H1 (cell line): ENCODE measurements at regions not wholly inside any gene's neighbourhood (a gene's known extent, or its start where the extent isn't known, plus 50 kb on each side); places are given as distances from the start of the nearest gene placed in this dataset.
A peak's percentile ranks its signal among the peaks of the same experiment; 100 is the strongest.

Source experiments
- CTCF ChIA-PET: fragments of 300-600 bp; sonication (Branson Sonifier 250); formaldehyde crosslinking; loops from one replicate; lab custom pipeline; 2021; ENCODE audit not compliant: partially characterized antibody; lab: Charles Lee
- POLR2A ChIA-PET: fragments of 300-600 bp; sonication (Branson Sonifier 250); formaldehyde crosslinking; loops from one replicate; lab custom pipeline; 2021; ENCODE audit warnings: inconsistent platforms; ENCODE audit not compliant: partially characterized antibody; lab: Charles Lee
- DNase-seq, 2 experiments: peaks; one replicate each; pipeline versions ENCODE4 v3.0.0 to v3.0.0-alpha.2; 2010 to 2022; ENCODE audit warnings: low spot score in 2 of 2, low read depth in 1 of 2, mixed read lengths in 1 of 2
- FAIRE-seq: peaks from 2 replicates; lab custom pipeline; 2011; peaks lifted over from hg19 to GRCh38; lab: Jason Lieb, UNC
- H2AFZ ChIP-seq: 2 replicates; pipeline ENCODE4 v1.8.1; 2012; ENCODE audit warnings: low read length, inconsistent platforms
- H2AK5ac ChIP-seq: 2 replicates; pipeline ENCODE4 v1.6.1; 2013; ENCODE audit warnings: low read depth, low read length
- H2BK120ac ChIP-seq: replicated peaks from 2 replicates; pipeline ENCODE3; 2013; ENCODE audit warnings: low read depth, low read length, inconsistent platforms
- H2BK12ac ChIP-seq: 2 replicates; pipeline ENCODE4 v1.6.1; 2013; ENCODE audit warnings: low read depth, low read length
- H2BK15ac ChIP-seq: 2 replicates; pipeline ENCODE4 v1.6.1; 2013; ENCODE audit warnings: low read length
- H2BK20ac ChIP-seq: 2 replicates; pipeline ENCODE4 v1.6.1; 2013; ENCODE audit warnings: low read length
- H2BK5ac ChIP-seq: 2 replicates; pipeline ENCODE4 v1.6.1; 2013; ENCODE audit warnings: low read depth, low read length
- H3K14ac ChIP-seq: 2 replicates; pipeline ENCODE4 v1.6.1; 2013; ENCODE audit warnings: inconsistent platforms; ENCODE audit not compliant: insufficient read length
- H3K18ac ChIP-seq: 2 replicates; pipeline ENCODE4 v1.6.1; 2013; ENCODE audit warnings: low read length; ENCODE audit errors: extremely low read depth
- H3K23ac ChIP-seq: 2 replicates; pipeline ENCODE4 v1.6.1; 2013; ENCODE audit warnings: inconsistent platforms; ENCODE audit not compliant: insufficient read length
- H3K23me2 ChIP-seq: 2 replicates; pipeline ENCODE4 v1.6.1; 2013; ENCODE audit warnings: low read depth, low read length
- H3K27ac ChIP-seq: 2 replicates; pipeline ENCODE4 v1.6.1; 2011; ENCODE audit warnings: low read depth, low read length, inconsistent platforms
- H3K27me3 ChIP-seq, 4 experiments: replicated peaks in 1 of 4; 1 replicate in 1 of 4; 2 replicates in 3 of 4; pipeline versions ENCODE4 v1.6.1 to v1.8.1; 2011 to 2013; ENCODE audit warnings: low read length in 3 of 4, mild to moderate bottlenecking in 3 of 4, inconsistent platforms in 2 of 4, mixed read lengths in 2 of 4, moderate library complexity in 1 of 4; ENCODE audit not compliant: control insufficient read depth in 3 of 4, insufficient read depth in 3 of 4; ENCODE audit errors: extremely low read depth in 1 of 4
- H3K36me3 ChIP-seq, 4 experiments: 2 replicates each; pipeline versions ENCODE4 v1.6.1 to v1.8.1; 2011 to 2013; ENCODE audit warnings: mild to moderate bottlenecking in 4 of 4, low read length in 3 of 4, moderate library complexity in 2 of 4, control low read depth in 1 of 4, inconsistent platforms in 1 of 4; ENCODE audit not compliant: insufficient read depth in 4 of 4, control insufficient read depth in 2 of 4
- H3K4ac ChIP-seq: replicated peaks from 2 replicates; pipeline ENCODE3; 2013; ENCODE audit warnings: low read length, low read depth, mixed read lengths, inconsistent platforms; ENCODE audit not compliant: insufficient read length
- H3K4me1 ChIP-seq, 4 experiments: replicated peaks in 1 of 4; 1 replicate in 1 of 4; 2 replicates in 3 of 4; pipeline versions ENCODE4 v1.6.1 to v1.8.1; 2011 to 2013; ENCODE audit warnings: low read length in 3 of 4, inconsistent platforms in 2 of 4, mixed read lengths in 1 of 4; ENCODE audit not compliant: insufficient read depth in 4 of 4, control insufficient read depth in 3 of 4
- H3K4me2 ChIP-seq, 2 experiments: 2 replicates each; pipeline versions ENCODE4 v1.6.1 to v1.8.1; 2011 to 2013; ENCODE audit warnings: low read depth in 2 of 2, low read length in 2 of 2, control low read depth in 1 of 2, inconsistent platforms in 1 of 2, mild to moderate bottlenecking in 1 of 2; ENCODE audit not compliant: insufficient read depth in 1 of 2
- H3K4me3 ChIP-seq, 4 experiments: fragments of 200-600, 300-600 bp in 1 of 4; sonication (generic), shearing (Covaris generic), sonication (Bioruptor Twin) in 1 of 4; 2 replicates each; pipeline versions ENCODE4 v1.5.1 to v1.8.1; 2011 to 2016; ENCODE audit warnings: low read length in 4 of 4, low read depth in 3 of 4, control low read depth in 2 of 4, inconsistent platforms in 2 of 4, mild to moderate bottlenecking in 2 of 4, mixed read lengths in 1 of 4, moderate library complexity in 1 of 4; ENCODE audit not compliant: insufficient read depth in 2 of 4; ENCODE audit errors: extremely low read depth in 1 of 4
- H3K56ac ChIP-seq: replicated peaks from 2 replicates; pipeline ENCODE3; 2013; ENCODE audit warnings: low read depth, mild to moderate bottlenecking, mixed read lengths, low read length, inconsistent platforms; ENCODE audit not compliant: insufficient read length
- H3K79me1 ChIP-seq: 2 replicates; pipeline ENCODE4 v1.6.1; 2013; ENCODE audit warnings: low read depth, low read length, control low read depth
- H3K79me2 ChIP-seq, 2 experiments: 2 replicates each; pipeline versions ENCODE4 v1.6.1 to v1.8.1; 2012 to 2013; ENCODE audit warnings: low read length in 2 of 2, mild to moderate bottlenecking in 2 of 2, inconsistent platforms in 1 of 2; ENCODE audit not compliant: insufficient read depth in 2 of 2, control insufficient read depth in 1 of 2
- H3K9ac ChIP-seq, 4 experiments: replicated peaks in 1 of 4; 1 replicate in 1 of 4; 2 replicates in 3 of 4; pipeline versions ENCODE4 v1.6.1 to v1.8.1; 2011 to 2013; ENCODE audit warnings: low read depth in 3 of 4, low read length in 3 of 4, control low read depth in 2 of 4, mild to moderate bottlenecking in 2 of 4, moderate library complexity in 2 of 4, inconsistent platforms in 1 of 4; ENCODE audit errors: extremely low read depth in 1 of 4
- H3K9me3 ChIP-seq, 2 experiments: 2 replicates each; pipeline versions ENCODE4 v1.6.1 to v1.8.1; 2012 to 2013; ENCODE audit warnings: mild to moderate bottlenecking in 2 of 2, moderate library complexity in 2 of 2, control low read depth in 1 of 2, inconsistent platforms in 1 of 2, low read depth in 1 of 2, low read length in 1 of 2, mixed read lengths in 1 of 2; ENCODE audit not compliant: insufficient read depth in 2 of 2
- H4K20me1 ChIP-seq, 2 experiments: replicated peaks in 1 of 2; 2 replicates each; pipeline versions ENCODE3 to v1.8.1; 2011 to 2013; ENCODE audit warnings: inconsistent platforms in 2 of 2, low read length in 2 of 2, mild to moderate bottlenecking in 1 of 2; ENCODE audit not compliant: insufficient read depth in 2 of 2, control insufficient read depth in 1 of 2
- H4K5ac ChIP-seq: 2 replicates; pipeline ENCODE4 v1.6.1; 2013; ENCODE audit warnings: low read length, low read depth, mixed read lengths, inconsistent platforms; ENCODE audit not compliant: insufficient read length
- H4K8ac ChIP-seq: 2 replicates; pipeline ENCODE4 v1.8.0; 2013; ENCODE audit warnings: mild to moderate bottlenecking, moderate library complexity, low read length, inconsistent platforms; ENCODE audit not compliant: insufficient read depth; ENCODE audit errors: extremely low read depth
- H4K91ac ChIP-seq: replicated peaks from 2 replicates; pipeline ENCODE3; 2013; ENCODE audit warnings: low read length, mixed read lengths, inconsistent platforms; ENCODE audit not compliant: insufficient read length
- BACH1 ChIP-seq: IDR thresholded peaks from 2 replicates; pipeline ENCODE4 v1.6.1; 2012; ENCODE audit warnings: low read length, improper control_type of control experiment
- BRCA1 ChIP-seq: IDR thresholded peaks from 2 replicates; pipeline ENCODE4 v1.6.1; 2012; ENCODE audit warnings: low read depth, low read length, improper control_type of control experiment
- CBX5 ChIP-seq: fragments of 300-800, 300-1000 bp; sonication (generic); IDR thresholded peaks from 2 replicates; pipeline ENCODE4 v1.7.1; 2016; ENCODE audit warnings: antibody characterized with exemption, low read length, low read depth
- CHD1 ChIP-seq: IDR thresholded peaks from 2 replicates; pipeline ENCODE4 v1.6.1; 2012; ENCODE audit warnings: low read depth, low read length, improper control_type of control experiment
- GTF2F1 ChIP-seq: IDR thresholded peaks from 2 replicates; pipeline ENCODE4 v1.6.1; 2012; ENCODE audit warnings: low read depth, low read length, improper control_type of control experiment, borderline replicate concordance
- KDM4A ChIP-seq: IDR thresholded peaks from one replicate; pipeline ENCODE4 v1.7.1; 2012; ENCODE audit warnings: low read depth, mild to moderate bottlenecking, moderate library complexity, low read length, inconsistent platforms; ENCODE audit not compliant: severe bottlenecking
- POLR2AphosphoS5 ChIP-seq: IDR thresholded peaks from 2 replicates; pipeline ENCODE4 v1.6.1; 2011; ENCODE audit warnings: low read depth, low read length
- RFX5 ChIP-seq: IDR thresholded peaks from 2 replicates; pipeline ENCODE4 v1.6.1; 2011; ENCODE audit warnings: low read depth, low read length, improper control_type of control experiment, borderline replicate concordance
- RNF2 ChIP-seq: fragments of 200-900, 300-1000 bp; sonication (generic); IDR thresholded peaks from 2 replicates; pipeline ENCODE4 v1.7.1; 2016; ENCODE audit warnings: borderline replicate concordance, low read depth, mild to moderate bottlenecking, antibody characterized with exemption, low read length; ENCODE audit not compliant: poor library complexity, severe bottlenecking; ENCODE audit errors: missing control alignments
- SAP30 ChIP-seq: fragments of 300-600 bp; sonication (generic); IDR thresholded peaks from 2 replicates; pipeline ENCODE4 v1.7.1; 2012; ENCODE audit warnings: low read length, moderate library complexity, mild to moderate bottlenecking, inconsistent platforms; ENCODE audit not compliant: insufficient read depth, insufficient replicate concordance
- SIN3A ChIP-seq, 2 experiments: IDR thresholded peaks in 1 of 2; conservative IDR thresholded peaks in 1 of 2; 2 replicates each; pipeline ENCODE4 v1.6.1; 2011 to 2012; ENCODE audit warnings: low read length in 2 of 2, improper control_type of control experiment in 1 of 2, low read depth in 1 of 2, mild to moderate bottlenecking in 1 of 2
- SIRT6 ChIP-seq: IDR thresholded peaks from one replicate; pipeline ENCODE4 v1.7.1; 2012; ENCODE audit warnings: low read length, inconsistent platforms
- TAF7 ChIP-seq: optimal IDR thresholded peaks from 2 replicates; pipeline ENCODE3; 2011; ENCODE audit warnings: low read depth, mild to moderate bottlenecking, inconsistent platforms, low read length, moderate library complexity, borderline replicate concordance
- TEAD4 ChIP-seq: IDR thresholded peaks from 2 replicates; pipeline ENCODE4 v1.6.1; 2012; ENCODE audit warnings: low read depth, low read length, inconsistent platforms, mixed read lengths
- WGBS, 2 experiments: shearing (Covaris generic) in 1 of 2; methylation state at CpG; one replicate each; pipeline versions ENCODE4 v1.1.6 to v1.1.7; 2013 to 2015; ENCODE audit warnings: low lambda C conversion rate in 2 of 2, mixed read lengths in 2 of 2, inconsistent platforms in 1 of 2, low coverage in 1 of 2, missing lambda C conversion rate in 1 of 2; ENCODE audit not compliant: insufficient replicate concordance in 2 of 2, insufficient coverage in 1 of 2, insufficient read length in 1 of 2; ENCODE audit errors: extremely low coverage in 1 of 2, missing lambda C conversion rate in 1 of 2; 5-methylcytosine and 5-hydroxymethylcytosine counted together

- no peak overlapping the region for H3K4me2 ChIP-seq
- no peaks in the 10 kb centered on the region for H3K79me1 ChIP-seq
- H3K9me3 ChIP-seq = no peaks in the 10 kb centered on the region
- DNase-seq = no peak
- H2BK20ac ChIP-seq = no peak overlapping the region
- no peak overlapping the region for H2BK5ac ChIP-seq
- 88% methylated on average over 6 of the region's 6 CpGs; no CpG with 5 or more reads in 1 of the 2 experiments for WGBS, 2 experiments
- H3K23me2 ChIP-seq = no peaks in the 10 kb centered on the region
- no peak overlapping the region for H2BK12ac ChIP-seq
- H4K5ac ChIP-seq = no peak overlapping the region
- no peaks in the 10 kb centered on the region for H3K4me1 ChIP-seq
- H3K4me3 ChIP-seq = no peak overlapping the region
- FAIRE-seq = no peak
- no peak overlapping the region for H3K18ac ChIP-seq
- H4K20me1 ChIP-seq = no peaks in the 10 kb centered on the region
- H2AK5ac ChIP-seq = no peak overlapping the region
- H3K36me3 ChIP-seq = no peaks in the 10 kb centered on the region
- H3K79me2 ChIP-seq = no peaks in the 10 kb centered on the region
- no peaks in the 10 kb centered on the region for H3K27me3 ChIP-seq
- H3K27ac ChIP-seq = no peak overlapping the region
- H3K23ac ChIP-seq = no peak overlapping the region
- H4K8ac ChIP-seq = no peak overlapping the region
- H2BK15ac ChIP-seq = no peak overlapping the region
- no peak overlapping the region for H3K9ac ChIP-seq
- no peak overlapping the region for H2AFZ ChIP-seq
- no peak overlapping the region for H2BK120ac ChIP-seq
- H3K56ac ChIP-seq = no peak overlapping the region
- H3K14ac ChIP-seq = no peak overlapping the region
- CTCF ChIA-PET = interaction anchor here (0.7 to 1.8 kb wide), 11 partner anchors 10 to 386 kb away, joined by 3 to 7 read pairs (median 3); no protein-coding TSS in a partner anchor
- H3K4ac ChIP-seq = no peak overlapping the region
- H4K91ac ChIP-seq = peak overlapping the region; percentile 19
- POLR2A ChIA-PET = no interaction called here
- TF ChIP-seq KDM4A (no peak), CHD1 (no peak), BACH1 (no peak), CBX5 (no peak), SIN3A (conservative IDR thresholded peaks at IDR 0.05 in 1 of 2, IDR thresholded peaks at IDR 0.05 in 1 of 2; ENCODE audit: low read depth in 1 of 2, low read length in 2 of 2) (no peak), POLR2AphosphoS5 (no peak), TEAD4 (no peak), RNF2 (no peak), SIRT6 (no peak), GTF2F1 (no peak), RFX5 (no peak), SAP30 (no peak), BRCA1 (no peak), TAF7 (no peak)
These were observed 119.0 kb upstream of the WDR17 start for GRCh38 chr4:175946472-175947116.
